ENCODE measurements at regions not wholly inside any gene's neighbourhood (a gene's known extent, or its start where the extent isn't known, plus 50 kb on each side); places are given as distances from the start of the nearest gene placed in this dataset.

- Histone ChIP-seq H3K27me3 (ENCODE audit: insufficient read depth, low read length) (no peaks in the 10 kb centered on the region), H3K9me3 (ENCODE audit: insufficient read depth, low read depth, low read length) (no peaks in the 10 kb centered on the region), H3K36me3 (ENCODE audit: insufficient read depth, low read length) (no peaks in the 10 kb centered on the region), H3K79me2 (ENCODE audit: insufficient read depth, low read length) (no peaks in the 10 kb centered on the region), H3K4me2 (ENCODE audit: low read length) (no peak overlapping the region), H2AFZ (ENCODE audit: low read depth, low read length) (no peak overlapping the region), H4K20me1 (ENCODE audit: insufficient read depth, low read length) (no peaks in the 10 kb centered on the region), H3K4me3 (ENCODE audit: insufficient read depth, low read depth, low read length) (no peak overlapping the region), H3K4me1 (ENCODE audit: insufficient read depth, low read length) (no peaks in the 10 kb centered on the region), H3K9ac (ENCODE audit: low read length) (no peak overlapping the region), H3K27ac (ENCODE audit: low read depth, low read length) (no peak overlapping the region)
- no peak for DNase-seq (ENCODE audit: low read depth)
- Mint-ChIP-seq H3K27me3 (ENCODE audit: low read depth, unreplicated experiment) (peaks cover 2% of the 10 kb centered on the region), H3K27ac (ENCODE audit: unreplicated experiment) (no peak overlapping the region), H3K4me1 (ENCODE audit: low read depth, unreplicated experiment) (peaks cover 23% of the 10 kb centered on the region), H3K9me3 (ENCODE audit: unreplicated experiment) (peaks cover 2% of the 10 kb centered on the region), H3K36me3 (ENCODE audit: low read depth, unreplicated experiment) (no peaks in the 10 kb centered on the region), H3K4me3 (ENCODE audit: unreplicated experiment) (no peak overlapping the region)
- FAIRE-seq: no peak
- TF ChIP-seq EZH2 (IDR thresholded peaks at IDR 0.05; ENCODE audit: insufficient read depth, low read length): no peak
- TF ChIP-seq CTCF (IDR thresholded peaks at IDR 0.05; ENCODE audit: insufficient read depth, low read depth, low read length): no peak
Measured at GRCh38 chr15:39493424-39494067, 87.3 kb upstream of the THBS1 start.

GRCh38 chr15:39494462-39494861 is 86.4 kb upstream of the THBS1 start:
- H3K27ac ChIP-seq (ENCODE audit: low read depth, low read length): no peak overlapping the region
- no peak overlapping the region for H2AFZ ChIP-seq (ENCODE audit: low read depth, low read length)
- no peak for DNase-seq (ENCODE audit: low read depth)
- no peak for FAIRE-seq
- Mint-ChIP-seq H3K9me3 (ENCODE audit: unreplicated experiment) (peaks cover 5% of the 10 kb centered on the region), H3K36me3 (ENCODE audit: low read depth, unreplicated experiment) (no peaks in the 10 kb centered on the region), H3K4me1 (ENCODE audit: low read depth, unreplicated experiment) (peaks cover 30% of the 10 kb centered on the region), H3K4me3 (ENCODE audit: unreplicated experiment) (no peak overlapping the region), H3K27me3 (ENCODE audit: low read depth, unreplicated experiment) (peaks cover 6% of the 10 kb centered on the region), H3K27ac (ENCODE audit: unreplicated experiment) (no peak overlapping the region)
- H3K27me3 ChIP-seq (ENCODE audit: insufficient read depth, low read length): no peaks in the 10 kb centered on the region
- TF ChIP-seq EZH2 (IDR thresholded peaks at IDR 0.05; ENCODE audit: insufficient read depth, low read length) (no peak), CTCF (IDR thresholded peaks at IDR 0.05; ENCODE audit: insufficient read depth, low read depth, low read length) (no peak)
- no peak overlapping the region for H3K9ac ChIP-seq (ENCODE audit: low read length)
- H3K36me3 ChIP-seq (ENCODE audit: insufficient read depth, low read length): no peaks in the 10 kb centered on the region
- no peaks in the 10 kb centered on the region for H4K20me1 ChIP-seq (ENCODE audit: insufficient read depth, low read length)
- H3K4me2 ChIP-seq (ENCODE audit: low read length): no peak overlapping the region
- no peak overlapping the region for H3K4me3 ChIP-seq (ENCODE audit: insufficient read depth, low read depth, low read length)
- H3K4me1 ChIP-seq (ENCODE audit: insufficient read depth, low read length): no peaks in the 10 kb centered on the region
- H3K9me3 ChIP-seq (ENCODE audit: insufficient read depth, low read depth, low read length): no peaks in the 10 kb centered on the region
- no peaks in the 10 kb centered on the region for H3K79me2 ChIP-seq (ENCODE audit: insufficient read depth, low read length)
